HG02642 (cell line): ENCODE measurements at regions not wholly inside any gene's neighbourhood (a gene's known extent, or its start where the extent isn't known, plus 50 kb on each side); places are given as distances from the start of the nearest gene placed in this dataset.

Experiments used
- ATAC-seq: cut with Tn5 transposase; IDR thresholded peaks from one replicate; pipeline ENCODE4 v1.9.1; 2021; ENCODE audit warnings: mild to moderate bottlenecking; ENCODE audit not compliant: unreplicated experiment, poor library complexity

DNA sequence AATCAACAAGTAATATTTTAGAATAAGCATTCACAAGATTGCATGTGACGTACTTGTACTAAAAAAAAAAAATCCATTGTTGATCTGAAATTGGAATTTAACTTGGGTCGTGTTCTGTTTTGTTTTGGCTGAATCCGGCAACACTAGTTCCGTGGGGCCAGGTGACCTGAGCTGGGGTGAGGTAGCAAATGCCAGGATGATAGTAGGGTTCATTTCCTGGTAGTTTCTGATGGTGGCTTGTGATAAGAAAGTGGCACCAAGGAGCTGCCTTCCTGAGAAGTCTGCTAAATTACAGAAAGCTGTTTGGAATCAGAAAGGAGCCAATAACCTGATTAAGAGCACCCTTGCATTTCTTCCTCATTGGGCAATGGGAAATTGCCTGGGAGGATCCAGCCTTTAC is 126.4 kb upstream of the DLX2 start:
- ATAC-seq = no peak

DNA sequence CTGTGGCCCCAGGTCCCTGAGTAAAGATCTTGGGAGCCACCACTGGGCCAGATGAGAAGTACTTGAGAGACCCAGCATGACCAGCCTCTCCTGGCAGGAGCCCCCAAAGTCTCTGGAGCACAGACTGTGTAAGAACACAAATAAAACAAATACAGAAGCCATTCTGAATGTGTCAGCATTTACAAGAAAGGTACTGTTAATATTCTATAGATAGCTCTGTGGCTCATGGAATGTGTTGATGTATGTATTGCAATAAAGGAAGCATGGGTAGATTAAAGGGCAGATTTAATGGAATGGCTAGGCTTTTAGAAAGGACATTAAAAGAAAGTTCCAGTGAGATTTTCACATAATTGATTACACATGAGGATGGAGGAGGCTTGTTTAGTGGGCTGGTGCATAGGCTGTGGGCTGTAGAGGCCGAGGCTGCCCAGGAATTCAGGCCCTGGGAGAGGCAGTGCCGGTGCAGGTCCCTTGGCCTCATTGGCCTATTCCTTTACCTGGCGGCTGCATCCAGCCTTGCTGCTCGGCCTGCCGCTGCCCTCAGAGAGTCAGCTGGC is 127.7 kb upstream of the DLX2 start:
- ATAC-seq = no peak

DNA sequence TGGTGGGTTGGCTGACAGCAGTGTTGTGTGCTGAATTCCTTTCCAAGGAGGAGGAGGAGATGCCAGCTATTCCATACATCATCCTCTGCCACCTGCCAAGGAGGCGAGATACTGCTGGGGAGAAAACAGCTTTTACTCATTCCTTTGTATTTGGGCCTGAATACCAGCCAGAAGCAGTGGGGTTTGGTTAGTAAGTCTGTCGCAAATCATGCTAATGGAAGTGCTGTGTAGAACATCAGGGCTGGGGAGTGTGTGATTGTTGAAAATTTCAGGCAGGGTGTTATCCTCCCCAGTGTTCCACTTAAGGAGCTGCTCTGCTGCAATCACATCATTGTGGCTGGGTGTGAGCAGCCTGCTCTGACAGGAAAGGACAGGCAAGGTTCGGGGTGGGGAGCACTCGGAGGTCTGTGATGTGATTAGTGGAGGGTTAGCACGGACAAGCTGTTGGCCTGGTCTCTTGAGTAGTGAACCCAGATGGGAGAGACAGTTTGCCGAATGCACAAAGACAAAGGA is 128.2 kb upstream of the DLX2 start:
- ATAC-seq = no peak

DNA sequence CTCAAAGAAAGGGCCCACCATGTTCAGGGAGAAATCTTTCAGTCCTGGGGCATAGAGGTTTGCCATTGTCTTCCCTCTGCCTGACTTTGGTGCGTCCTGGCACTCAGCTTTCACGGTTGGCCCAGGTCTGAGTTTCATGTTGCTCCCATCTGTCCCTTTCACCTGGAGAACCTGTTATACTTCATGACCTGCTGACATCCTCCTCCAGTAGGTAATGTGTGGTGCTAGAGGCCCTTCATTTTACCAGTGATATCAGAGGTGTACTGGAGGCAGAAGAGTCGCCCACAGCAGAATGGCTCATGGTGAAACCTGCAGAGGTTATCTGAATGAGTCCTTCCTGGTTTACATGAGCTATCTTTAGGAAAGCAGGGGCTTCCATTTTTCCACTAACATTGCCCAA is 128.8 kb upstream of the DLX2 start:
- no peak for ATAC-seq

DNA sequence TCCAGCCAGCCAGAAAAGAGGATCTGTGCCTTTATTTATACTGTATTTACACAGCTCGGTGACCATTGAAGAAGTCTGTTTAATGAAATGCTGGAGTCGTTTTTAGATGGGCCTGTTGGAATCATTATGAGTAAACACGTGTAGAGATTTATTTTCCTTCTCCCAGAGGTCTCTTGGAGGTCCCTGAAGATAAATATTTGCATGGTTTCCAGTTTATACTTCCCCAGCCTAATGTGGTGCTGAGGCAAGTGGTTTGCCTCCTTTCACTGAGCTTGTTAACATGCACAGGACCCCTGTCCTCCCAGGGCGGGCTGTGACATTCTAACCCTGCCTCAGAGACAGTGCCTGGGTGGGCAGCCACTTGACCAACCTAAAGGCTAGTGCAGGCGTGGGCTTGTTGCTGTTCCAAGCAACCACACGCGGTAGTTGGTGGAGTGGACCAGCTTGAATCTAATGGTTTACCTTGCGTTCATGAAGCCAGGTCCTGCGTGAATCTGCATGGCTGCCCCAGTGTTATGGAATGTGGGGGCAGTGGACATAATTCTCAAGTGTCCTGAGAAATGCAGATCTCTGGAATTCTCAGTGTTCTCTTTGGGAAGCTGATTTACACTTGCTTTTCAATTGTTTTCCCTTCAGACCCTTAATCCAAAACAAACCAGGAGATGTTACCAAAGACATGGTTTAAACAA is 130.2 kb upstream of the DLX2 start:
- ATAC-seq = no peak

DNA sequence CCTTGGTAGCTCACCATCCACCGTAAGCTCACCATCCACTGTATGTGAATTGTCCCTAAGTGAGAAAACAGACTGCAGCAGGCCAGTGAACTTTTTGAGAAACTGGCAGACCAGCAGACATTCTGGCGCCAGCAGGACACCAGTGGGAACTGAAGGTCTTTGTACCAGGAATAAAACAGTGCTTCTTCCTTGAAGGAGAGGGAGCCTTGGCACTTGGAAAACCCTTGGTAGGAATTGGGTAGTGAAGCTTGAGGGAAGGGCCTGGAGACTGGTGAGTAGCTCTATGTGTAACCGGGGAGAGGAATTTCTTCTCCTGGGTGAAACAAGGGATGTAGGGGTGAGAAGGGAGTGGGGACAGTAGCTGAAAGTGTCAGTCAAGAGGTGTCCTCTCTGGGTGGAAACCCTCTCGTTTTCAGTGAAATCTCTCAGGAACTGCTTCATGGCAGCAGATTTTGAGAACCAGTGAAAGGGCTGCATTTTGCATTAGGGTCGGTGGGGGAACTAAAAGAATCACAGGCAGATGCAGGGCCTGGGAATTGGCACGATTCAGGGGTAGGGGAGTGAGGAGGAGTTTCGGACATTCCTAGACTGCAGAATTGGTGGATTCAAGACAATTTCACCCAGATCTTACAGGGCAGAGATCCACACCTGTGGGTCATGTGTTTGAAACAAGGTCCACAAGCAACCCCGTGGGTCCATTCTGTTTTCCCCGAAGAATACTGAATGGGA is 131.5 kb upstream of the DLX2 start:
- no peak for ATAC-seq

DNA sequence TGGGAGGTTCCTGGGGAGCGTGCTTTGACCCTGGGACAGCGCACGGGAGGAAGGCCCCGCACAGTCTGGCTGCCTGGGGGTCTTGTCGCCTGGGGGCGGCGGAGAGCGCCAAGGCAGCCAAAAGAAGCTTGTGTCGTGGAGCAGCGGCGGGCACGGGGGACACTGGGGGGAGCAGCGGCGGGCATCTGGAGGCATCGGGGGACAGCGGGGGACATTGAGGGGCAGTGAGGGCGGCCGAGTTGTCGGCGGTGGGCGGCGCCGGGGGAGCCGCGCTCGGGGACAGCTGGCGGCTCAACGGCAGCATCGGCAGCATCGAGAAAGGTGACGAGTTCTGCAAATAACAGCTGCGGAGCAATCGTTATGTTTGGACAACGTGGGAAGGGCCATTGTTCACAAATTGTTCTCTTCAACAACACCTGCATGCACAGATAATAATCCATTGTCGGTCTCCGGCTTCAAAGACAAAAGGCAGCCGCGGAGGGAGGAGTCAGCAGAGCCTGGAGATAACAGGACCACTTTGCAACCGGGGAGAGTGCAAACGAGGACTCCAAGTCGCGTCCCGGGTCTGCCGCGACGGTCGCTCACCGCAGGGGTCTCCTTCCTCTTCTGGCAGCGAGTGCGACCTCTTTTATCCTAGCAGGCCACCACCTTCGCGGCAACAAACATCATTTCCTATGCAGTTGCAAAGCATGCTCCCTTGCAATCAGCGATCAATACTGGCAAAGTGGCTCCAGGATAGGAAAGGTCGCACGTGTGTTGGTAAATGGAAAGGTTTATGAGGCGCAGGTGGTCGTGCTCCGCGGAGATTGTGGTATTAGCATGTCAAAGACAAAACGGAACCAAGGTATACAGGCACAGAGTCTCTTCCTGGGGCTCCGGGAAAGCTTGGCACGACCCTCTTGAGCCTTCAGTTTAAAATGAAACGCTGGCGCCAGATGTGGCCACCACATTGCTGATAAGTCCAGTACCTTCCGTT is 132.3 kb upstream of the DLX2 start:
- ATAC-seq = no peak

DNA sequence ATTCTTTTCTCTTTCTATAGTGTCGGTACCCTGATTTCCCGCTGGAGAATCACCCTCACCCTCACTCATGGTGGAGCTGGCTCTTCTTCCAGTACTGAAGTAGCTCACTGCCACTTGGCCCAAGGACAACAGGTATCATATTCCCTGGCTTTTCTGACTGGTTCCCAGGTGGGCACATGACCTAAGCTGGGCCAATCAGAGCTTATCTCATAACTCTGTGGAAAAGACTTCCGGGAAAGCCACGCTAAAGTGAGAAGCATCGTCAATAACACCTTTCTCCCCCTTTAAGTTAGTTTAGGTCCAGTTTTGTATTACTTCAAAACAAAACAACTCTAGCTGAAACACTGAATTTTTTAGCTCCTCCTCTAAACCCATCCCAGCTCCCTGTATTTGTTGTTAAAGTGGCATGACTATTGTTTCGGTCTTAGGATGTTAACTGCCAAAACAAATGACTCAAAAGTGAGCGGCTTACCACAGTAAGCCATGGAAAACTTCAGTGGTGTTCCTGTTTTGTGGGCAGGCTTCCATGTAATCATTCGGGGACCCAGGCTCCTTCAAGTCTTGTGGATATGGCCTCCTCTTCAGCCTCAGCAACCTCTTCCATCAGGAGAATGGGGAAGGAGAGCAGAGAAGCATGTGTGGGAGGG is 137.4 kb upstream of the DLX2 start:
- no peak for ATAC-seq

DNA sequence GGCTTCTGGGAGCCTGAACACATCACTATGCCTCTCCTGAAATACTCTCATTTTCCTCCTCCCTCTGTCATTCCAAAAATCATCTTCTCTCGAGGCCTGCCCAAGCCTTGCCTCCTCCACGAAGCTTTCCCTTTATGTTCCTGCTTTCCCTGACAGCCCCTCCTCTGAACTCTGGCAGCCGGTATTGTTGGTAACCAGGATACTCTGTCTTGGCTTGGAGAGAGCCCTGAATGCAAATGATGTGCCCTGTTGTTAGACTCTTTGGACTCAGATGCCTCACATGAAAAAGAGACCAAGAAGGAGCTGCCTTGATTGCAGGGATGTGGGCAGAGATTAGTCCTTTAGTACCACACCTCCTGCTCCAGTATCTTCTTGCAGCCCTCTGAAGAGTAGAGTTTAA is 138.5 kb upstream of the DLX2 start:
- no peak for ATAC-seq

DNA sequence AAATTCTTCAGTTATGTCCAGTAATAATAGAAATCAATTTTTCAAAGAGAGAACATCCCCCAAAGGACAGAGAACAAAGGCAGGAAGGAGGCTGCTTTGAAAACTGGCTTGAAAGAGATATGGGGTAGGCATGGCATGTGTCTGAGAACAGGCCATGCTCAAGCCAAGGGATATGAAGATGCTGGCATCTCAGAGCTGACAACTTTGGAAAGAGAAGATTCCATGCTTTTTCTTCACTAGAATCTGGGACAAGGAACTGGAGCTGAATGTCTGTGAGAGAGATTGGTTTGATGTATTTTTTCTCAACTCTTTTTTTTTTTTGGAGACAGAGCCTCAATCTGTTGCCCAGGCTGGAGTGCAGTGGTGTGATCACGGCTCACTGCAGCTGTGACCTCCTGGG is 139.8 kb upstream of the DLX2 start:
- no peak for ATAC-seq

DNA sequence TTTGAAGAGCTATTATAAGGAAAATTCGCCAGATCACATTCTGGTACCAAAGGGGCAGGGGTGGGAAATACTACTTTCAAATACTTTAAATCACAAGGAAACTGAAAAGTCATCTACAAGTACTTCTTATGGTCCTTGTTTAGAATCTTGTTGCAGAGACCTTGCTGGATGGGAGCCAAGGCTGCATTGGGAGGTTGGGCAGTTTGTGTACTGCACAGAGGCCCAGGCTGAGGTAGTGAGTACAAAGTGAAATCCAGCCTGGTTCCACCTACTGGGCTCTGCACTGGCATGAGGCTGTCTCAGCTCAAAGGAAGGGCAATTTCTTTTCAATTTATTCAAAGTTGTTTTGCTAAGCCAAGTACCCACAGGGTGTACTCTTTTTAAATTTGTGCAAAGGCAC is 140.3 kb upstream of the DLX2 start:
- no peak for ATAC-seq

DNA sequence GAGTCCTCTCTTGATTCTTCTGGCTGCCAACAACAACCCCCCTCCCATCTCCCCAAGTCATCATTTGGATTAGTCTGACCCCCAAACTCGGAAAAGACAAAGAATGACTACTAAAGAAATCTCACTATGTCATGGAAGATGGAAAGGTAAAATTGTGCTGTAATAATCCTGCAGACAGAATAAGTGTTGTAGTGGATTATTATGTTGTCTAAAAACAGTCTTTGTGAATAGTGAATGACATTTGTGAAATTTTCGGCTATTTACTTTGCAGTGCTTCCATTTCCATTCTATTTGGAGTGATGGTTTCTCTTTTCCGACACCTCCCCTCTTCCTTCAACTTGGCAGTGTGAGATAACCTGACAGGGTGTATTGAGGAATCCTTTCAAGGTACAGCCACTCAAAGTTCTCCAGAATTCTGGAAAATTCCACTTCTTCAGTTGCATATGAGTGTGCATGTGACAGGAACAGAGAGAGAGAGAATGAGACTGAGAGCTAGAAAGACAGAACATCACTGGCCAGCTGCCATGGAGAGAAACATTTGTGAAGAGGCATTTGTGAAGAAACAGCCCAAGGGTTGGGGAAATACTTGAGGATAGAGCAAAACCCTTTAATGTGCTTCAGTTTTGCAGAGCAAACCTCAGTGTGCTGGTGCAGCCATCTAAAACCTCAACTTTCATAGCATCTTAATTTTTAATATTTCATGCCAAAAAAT is 141.9 kb upstream of the DLX2 start:
- no peak for ATAC-seq

DNA sequence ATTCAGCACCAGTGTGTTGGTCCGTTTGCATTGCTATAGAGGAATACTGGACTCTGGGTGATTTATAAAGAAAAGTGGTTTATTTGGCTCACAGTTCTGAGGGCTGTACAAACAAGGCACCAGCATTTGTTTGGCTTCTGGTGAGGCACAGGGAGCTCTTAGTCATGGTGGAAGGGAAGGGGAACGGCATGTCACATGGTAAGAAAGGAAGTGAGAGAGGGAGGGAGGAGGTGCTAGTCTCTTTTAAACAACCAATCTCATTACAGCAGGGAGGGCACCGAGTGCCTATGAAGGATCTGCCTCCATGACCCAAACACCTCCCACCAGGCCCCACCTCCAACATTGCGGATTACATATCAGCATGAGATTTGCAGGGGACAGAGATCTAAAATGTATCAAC is 143.9 kb upstream of the DLX2 start:
- no peak for ATAC-seq

DNA sequence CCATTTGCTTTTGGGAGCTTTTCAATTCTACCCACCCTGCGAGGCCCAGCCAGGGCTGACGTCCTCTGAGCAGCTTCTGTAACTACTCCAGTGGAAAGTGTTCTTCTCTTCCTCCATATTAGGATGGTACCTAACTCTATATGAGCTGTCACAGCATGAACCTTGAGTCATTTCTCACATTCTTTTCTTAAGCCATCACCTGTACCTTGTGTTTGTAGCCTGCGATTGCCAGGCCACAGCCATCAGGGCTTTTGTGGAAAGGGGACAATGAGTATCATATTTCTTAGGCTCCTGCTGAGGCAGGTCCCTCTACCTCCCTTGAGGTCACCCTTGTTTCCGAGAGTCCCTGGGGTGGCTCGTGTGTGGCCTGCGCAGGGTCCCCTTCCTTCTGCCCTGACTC is 144.5 kb upstream of the DLX2 start:
- no peak for ATAC-seq

DNA sequence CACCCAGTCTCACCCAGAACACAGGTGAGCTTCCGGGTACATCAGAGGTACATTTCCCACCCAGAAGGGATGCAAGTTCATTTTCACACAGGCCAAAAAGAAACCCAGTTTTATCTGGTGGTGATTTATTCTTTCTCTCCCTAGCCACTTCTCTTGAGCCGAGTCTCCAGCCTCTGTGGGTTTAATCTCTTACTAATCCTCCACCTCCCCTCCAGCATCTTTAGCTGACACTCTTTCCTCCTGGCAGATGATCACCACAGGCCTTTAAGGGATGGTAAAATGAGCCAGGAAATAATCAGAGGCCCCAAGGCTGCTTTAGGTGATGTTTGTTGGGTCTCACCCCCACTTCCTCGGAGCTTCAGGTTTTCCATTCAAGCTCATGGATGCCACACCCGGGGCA is 145.7 kb upstream of the DLX2 start:
- ATAC-seq = no peak

DNA sequence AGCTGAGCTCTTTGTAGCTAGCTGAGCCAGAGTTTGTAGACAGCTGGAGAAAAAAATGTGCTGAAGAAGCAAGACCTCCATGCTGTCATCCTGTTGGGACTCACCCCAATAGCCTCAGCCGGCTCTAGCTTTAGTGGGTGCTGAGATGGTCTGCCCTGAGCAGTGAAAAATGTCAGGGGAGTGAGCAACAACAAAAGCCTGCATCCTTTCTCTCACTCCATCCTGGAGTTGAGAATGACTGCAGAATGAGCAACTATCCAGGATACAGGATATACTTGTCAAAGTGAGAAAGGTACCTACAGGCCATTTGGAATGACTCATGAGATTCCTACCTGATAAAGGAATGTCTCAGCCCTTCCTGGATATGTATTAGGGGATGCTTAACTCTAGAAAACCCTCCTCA is 146.1 kb upstream of the DLX2 start:
- no peak for ATAC-seq

DNA sequence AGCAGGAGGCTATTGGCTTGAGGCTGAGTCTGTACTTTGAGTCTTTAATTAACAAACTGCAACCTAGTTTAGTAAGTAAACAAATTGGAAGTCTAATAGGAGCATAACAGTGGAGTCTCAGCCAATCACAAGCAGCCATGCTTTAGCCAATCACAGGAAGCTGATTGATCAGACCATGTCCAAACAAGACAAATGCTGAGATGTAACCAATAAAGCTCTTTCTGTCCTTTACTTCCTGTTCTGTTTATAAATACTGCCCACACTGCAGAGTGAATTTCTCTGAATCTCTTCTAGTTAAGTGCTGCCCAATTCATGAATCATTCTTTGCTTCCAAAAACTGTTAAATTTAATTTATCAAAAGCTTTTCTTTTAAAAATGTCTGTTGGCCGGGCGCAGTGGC is 146.6 kb upstream of the DLX2 start:
- no peak for ATAC-seq

DNA sequence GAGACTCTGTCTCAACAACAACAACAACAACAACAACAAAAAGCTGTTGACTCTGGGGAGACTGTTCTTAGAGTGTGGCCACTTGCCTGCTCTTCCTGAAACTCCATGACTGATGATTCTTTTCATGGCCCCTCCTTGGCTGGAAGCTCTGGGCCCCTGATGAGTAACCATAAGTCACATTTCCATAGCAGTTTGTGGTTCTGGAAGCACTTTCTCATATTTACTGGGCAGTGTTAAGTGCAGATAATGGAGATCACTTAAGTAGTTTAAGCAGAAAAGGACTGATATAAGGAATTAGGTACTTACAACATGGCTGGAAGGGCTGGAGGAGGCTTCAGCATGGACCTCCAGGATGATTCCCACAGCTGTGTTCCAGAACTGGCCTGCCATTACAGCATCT is 147.3 kb upstream of the DLX2 start:
- ATAC-seq = no peak

DNA sequence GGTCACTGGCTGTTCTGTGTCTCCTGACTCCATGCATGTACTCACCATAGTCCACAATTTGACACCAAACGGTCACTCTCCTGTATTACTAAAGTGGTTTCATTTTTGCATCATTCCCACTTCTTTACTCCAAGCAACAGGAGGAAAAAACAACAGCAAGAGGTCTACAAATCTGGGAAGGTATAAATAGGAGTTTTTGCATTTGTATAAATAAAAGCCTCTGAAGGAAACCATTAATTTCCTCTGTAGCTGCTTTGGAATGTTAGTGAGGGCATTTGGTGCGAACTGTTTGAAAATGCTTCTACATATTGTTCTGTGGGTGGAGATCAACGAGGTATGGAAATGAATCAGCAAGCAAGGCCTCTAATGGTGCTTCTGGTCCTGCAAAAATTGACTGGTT is 148.5 kb upstream of the DLX2 start:
- no peak for ATAC-seq

DNA sequence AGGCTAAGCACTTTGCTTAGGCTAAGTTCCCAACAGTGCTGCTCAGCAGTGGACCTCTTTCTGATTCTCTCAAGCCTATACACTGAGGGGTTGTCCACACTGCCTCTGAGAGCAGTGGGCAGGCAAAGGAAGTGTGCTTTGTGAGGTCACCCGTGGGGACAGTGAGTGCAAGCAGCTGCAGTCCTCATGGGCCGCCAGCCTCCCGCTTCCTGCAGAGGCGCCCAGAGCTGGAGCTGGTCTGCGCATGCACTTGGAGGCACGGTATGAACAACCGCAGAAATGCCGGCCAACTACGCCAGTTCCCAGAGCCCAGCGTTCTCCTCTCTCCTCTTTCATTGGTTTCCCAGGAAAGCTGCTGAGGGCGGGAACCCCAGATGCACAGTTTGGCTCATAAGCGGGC is 149.5 kb upstream of the DLX2 start:
- no peak for ATAC-seq
